GM21529 (cell line): ENCODE measurements at regions not wholly inside any gene's neighbourhood (a gene's known extent, or its start where the extent isn't known, plus 50 kb on each side); places are given as distances from the start of the nearest gene placed in this dataset.

Source experiments
- ATAC-seq: cut with Tn5 transposase; IDR thresholded peaks from one replicate; pipeline ENCODE4 v1.9.1; 2021; ENCODE audit not compliant: unreplicated experiment

DNA sequence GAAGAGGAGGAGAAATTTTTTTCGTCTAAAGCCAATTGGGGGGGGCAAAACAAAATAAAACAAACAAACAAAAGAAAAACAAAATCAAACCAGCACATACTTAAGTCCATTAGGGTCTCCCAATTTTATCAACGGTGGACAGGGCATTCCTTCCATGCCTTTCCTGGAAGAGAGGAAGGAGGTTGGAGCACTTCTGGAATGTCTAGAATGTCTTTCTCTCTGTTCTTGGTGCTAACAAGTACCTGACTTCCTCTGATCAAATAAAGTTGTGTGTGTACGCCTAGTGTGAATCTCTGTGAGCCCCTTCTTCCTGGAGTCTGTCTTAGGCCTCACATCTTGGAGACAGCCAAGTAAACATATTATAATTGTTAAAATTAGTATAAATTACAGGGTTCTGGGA, 399.0 kb upstream of the LRRTM1 start:
- ATAC-seq = no peak

GRCh38 chr2:80700961-80701360, 396.4 kb upstream of the LRRTM1 start:
- no peak for ATAC-seq
